Ectodermal cell (in vitro differentiated cells): ENCODE measurements at regions not wholly inside any gene's neighbourhood (a gene's known extent, or its start where the extent isn't known, plus 50 kb on each side); places are given as distances from the start of the nearest gene placed in this dataset.

ENCODE experiments used
- H3K27ac ChIP-seq: 2 replicates; pipeline ENCODE4 v1.7.0; 2013; ENCODE audit warnings: mild to moderate bottlenecking, low read depth, low read length; ENCODE audit not compliant: insufficient read depth, poor library complexity, severe bottlenecking
- H3K27me3 ChIP-seq: 2 replicates; pipeline ENCODE4 v1.7.0; 2013; ENCODE audit warnings: mild to moderate bottlenecking, low read length; ENCODE audit not compliant: insufficient read depth, control insufficient read depth, poor library complexity, severe bottlenecking
- H3K36me3 ChIP-seq: one replicate; pipeline ENCODE4 v1.7.0; 2013; ENCODE audit warnings: low read length; ENCODE audit not compliant: control insufficient read depth, insufficient read depth
- H3K4me1 ChIP-seq: one replicate; pipeline ENCODE4 v1.7.0; 2013; ENCODE audit warnings: low read length; ENCODE audit not compliant: control insufficient read depth, insufficient read depth
- H3K4me3 ChIP-seq: 2 replicates; pipeline ENCODE4 v1.7.0; 2013; ENCODE audit warnings: low read depth, low read length, control low read depth; ENCODE audit not compliant: insufficient read depth
- H3K9me3 ChIP-seq: 2 replicates; pipeline ENCODE4 v1.7.0; 2013; ENCODE audit warnings: mild to moderate bottlenecking, low read length, moderate library complexity; ENCODE audit not compliant: control insufficient read depth
- WGBS, 2 experiments: methylation state at CpG; one replicate each; pipeline ENCODE4 v1.1.7; 2013; ENCODE audit warnings: missing lambda C conversion rate in 2 of 2; 5-methylcytosine and 5-hydroxymethylcytosine counted together

GRCh38 chr11:109849051-109849450, 244.1 kb upstream of the ZC3H12C start:
- H3K4me1 ChIP-seq = no peaks in the 10 kb centered on the region
- no peaks in the 10 kb centered on the region for H3K9me3 ChIP-seq
- H3K27ac ChIP-seq = no peak overlapping the region
- H3K36me3 ChIP-seq = no peaks in the 10 kb centered on the region
- no peaks in the 10 kb centered on the region for H3K27me3 ChIP-seq
- H3K4me3 ChIP-seq = no peak overlapping the region
- 95 to 96% methylated on average over 3 of the region's 3 CpGs for WGBS, 2 experiments

- H3K27me3 ChIP-seq = no peaks in the 10 kb centered on the region
- no peaks in the 10 kb centered on the region for H3K4me1 ChIP-seq
- H3K9me3 ChIP-seq = no peaks in the 10 kb centered on the region
- WGBS, 2 experiments = 83 to 90% methylated on average over 5 of the region's 5 CpGs
- H3K4me3 ChIP-seq = no peak overlapping the region
- H3K27ac ChIP-seq = no peak overlapping the region
- no peaks in the 10 kb centered on the region for H3K36me3 ChIP-seq
These were observed 243.2 kb upstream of the ZC3H12C start for GRCh38 chr11:109849946-109850345.

- Histone ChIP-seq H3K27ac (no peak overlapping the region), H3K4me1 (no peaks in the 10 kb centered on the region), H3K36me3 (no peaks in the 10 kb centered on the region), H3K9me3 (no peaks in the 10 kb centered on the region), H3K27me3 (no peaks in the 10 kb centered on the region), H3K4me3 (no peak overlapping the region)
- WGBS, 2 experiments = 94% methylated on average over 1 of the region's 1 CpG; no CpG with 5 or more reads in 1 of the 2 experiments
These were observed 241.3 kb upstream of the ZC3H12C start for GRCh38 chr11:109851780-109852390.

DNA sequence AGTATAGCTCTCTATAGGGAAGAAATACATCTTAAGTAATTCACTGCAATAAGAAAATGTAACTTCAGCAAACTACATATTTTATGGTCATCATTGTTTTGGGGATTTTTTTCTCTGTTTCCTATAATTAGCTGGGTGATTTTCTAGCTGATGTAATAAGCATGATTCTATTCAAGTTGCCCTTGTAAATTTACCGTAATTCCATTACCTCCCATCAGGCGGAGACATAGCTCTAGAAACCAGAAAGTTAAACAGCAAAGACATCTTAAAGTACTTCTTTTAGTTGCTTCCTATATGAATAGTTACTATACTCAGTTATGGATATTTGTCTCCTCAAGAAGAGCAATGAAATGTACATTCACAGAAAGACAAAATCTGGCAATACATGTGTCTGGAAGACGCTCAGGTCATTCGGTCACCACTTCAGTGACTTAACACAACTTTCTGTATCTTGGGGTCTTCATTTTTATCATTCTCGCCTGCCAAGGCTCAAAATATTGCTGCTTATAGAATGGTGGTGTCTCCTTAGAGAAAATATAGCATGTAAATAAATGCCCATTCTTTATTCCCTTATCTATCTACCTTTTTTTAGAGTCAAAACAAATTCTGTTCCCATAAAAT, 239.9 kb upstream of the ZC3H12C start:
- no peaks in the 10 kb centered on the region for H3K27me3 ChIP-seq
- H3K4me3 ChIP-seq = no peak overlapping the region
- no peaks in the 10 kb centered on the region for H3K4me1 ChIP-seq
- 93 to 96% methylated on average over 2 to 4 of the region's 5 CpGs for WGBS, 2 experiments
- H3K9me3 ChIP-seq = no peaks in the 10 kb centered on the region
- H3K27ac ChIP-seq = no peak overlapping the region
- H3K36me3 ChIP-seq = no peaks in the 10 kb centered on the region

DNA sequence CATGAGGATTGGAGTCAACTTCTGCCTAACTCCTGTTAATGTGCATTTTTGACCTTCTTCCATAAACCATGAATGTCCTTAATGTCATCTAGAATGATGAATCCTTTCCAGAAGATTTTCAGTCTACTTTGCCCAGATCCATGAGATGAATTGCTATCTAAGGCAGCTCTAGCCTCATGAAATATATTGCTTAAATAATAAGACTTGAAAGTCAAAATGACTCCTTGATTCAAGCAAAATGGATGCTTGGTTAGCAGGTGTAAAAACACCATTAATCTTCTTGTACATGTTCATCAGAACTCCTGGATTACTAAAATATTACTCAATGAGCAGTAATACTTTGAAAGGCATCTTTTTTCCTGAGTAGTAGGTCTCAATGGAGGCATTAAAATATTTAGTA, 238.5 kb upstream of the ZC3H12C start:
- H3K9me3 ChIP-seq = no peaks in the 10 kb centered on the region

GRCh38 chr11:109856928-109857327, 236.3 kb upstream of the ZC3H12C start:
- Histone ChIP-seq H3K36me3 (no peaks in the 10 kb centered on the region), H3K27ac (no peak overlapping the region), H3K4me1 (no peaks in the 10 kb centered on the region), H3K9me3 (no peaks in the 10 kb centered on the region), H3K27me3 (no peaks in the 10 kb centered on the region), H3K4me3 (no peak overlapping the region)
- WGBS, 2 experiments = 93 to 95% methylated on average over 2 of the region's 2 CpGs

More for the DNA sequence above, 238.5 kb upstream of the ZC3H12C start:
- Histone ChIP-seq H3K36me3 (no peaks in the 10 kb centered on the region), H3K27me3 (no peaks in the 10 kb centered on the region), H3K4me3 (no peak overlapping the region), H3K27ac (no peak overlapping the region), H3K4me1 (no peaks in the 10 kb centered on the region)

DNA sequence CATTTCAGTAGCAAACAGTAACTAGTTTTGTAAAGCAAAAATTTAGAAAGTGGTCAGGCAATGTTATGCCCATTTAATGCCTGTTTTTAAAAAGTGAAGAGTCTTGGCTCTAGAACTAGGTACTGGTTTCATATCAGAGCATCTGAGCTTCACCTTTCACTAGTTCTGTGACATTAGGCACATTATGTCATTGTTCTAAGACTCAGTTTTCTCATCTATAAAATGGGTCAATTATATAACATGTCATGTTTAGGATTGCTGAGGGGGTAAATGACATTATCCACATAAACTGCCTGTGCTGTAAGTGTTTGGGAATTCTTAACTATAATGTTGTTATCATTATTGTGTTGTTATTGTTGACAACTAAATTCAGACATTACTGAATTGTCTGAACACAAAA, 235.6 kb upstream of the ZC3H12C start:
- H3K4me1 ChIP-seq = no peaks in the 10 kb centered on the region
- no peak overlapping the region for H3K4me3 ChIP-seq
- H3K27me3 ChIP-seq = no peaks in the 10 kb centered on the region
- no peaks in the 10 kb centered on the region for H3K36me3 ChIP-seq
- no peak overlapping the region for H3K27ac ChIP-seq
- no peaks in the 10 kb centered on the region for H3K9me3 ChIP-seq

GRCh38 chr11:109858152-109858551, 235.0 kb upstream of the ZC3H12C start:
- no peaks in the 10 kb centered on the region for H3K9me3 ChIP-seq
- H3K4me3 ChIP-seq = no peak overlapping the region
- WGBS, 2 experiments = 83 to 95% methylated on average over 3 to 4 of the region's 4 CpGs
- H3K4me1 ChIP-seq = no peaks in the 10 kb centered on the region
- H3K27ac ChIP-seq = no peak overlapping the region
- H3K27me3 ChIP-seq = no peaks in the 10 kb centered on the region
- no peaks in the 10 kb centered on the region for H3K36me3 ChIP-seq

- H3K9me3 ChIP-seq = no peaks in the 10 kb centered on the region
- H3K36me3 ChIP-seq = no peaks in the 10 kb centered on the region
- H3K27me3 ChIP-seq = no peaks in the 10 kb centered on the region
- H3K27ac ChIP-seq = no peak overlapping the region
- H3K4me1 ChIP-seq = no peaks in the 10 kb centered on the region
- H3K4me3 ChIP-seq = no peak overlapping the region
- 92 to 93% methylated on average over 4 of the region's 4 CpGs for WGBS, 2 experiments
These were observed 234.0 kb upstream of the ZC3H12C start for GRCh38 chr11:109859045-109859724.

- 92 to 96% methylated on average over 3 of the region's 3 CpGs for WGBS, 2 experiments
- no peaks in the 10 kb centered on the region for H3K27me3 ChIP-seq
- no peaks in the 10 kb centered on the region for H3K9me3 ChIP-seq
- peaks cover 8% of the 10 kb centered on the region for H3K4me1 ChIP-seq
- H3K4me3 ChIP-seq = no peak overlapping the region
- H3K27ac ChIP-seq = no peak overlapping the region
- H3K36me3 ChIP-seq = no peaks in the 10 kb centered on the region
These were observed 230.4 kb upstream of the ZC3H12C start for GRCh38 chr11:109862835-109863234.
